Memory B cell (primary cell): ENCODE measurements at regions not wholly inside any gene's neighbourhood (a gene's known extent, or its start where the extent isn't known, plus 50 kb on each side); places are given as distances from the start of the nearest gene placed in this dataset.

Experiments
- ATAC-seq: fragments of 150-1000 bp; cut with Tn5 transposase; 2 replicates; pipeline ENCODE4 v1.10.0; 2021; ENCODE audit warnings: low read depth, mild to moderate bottlenecking, moderate library complexity
- DNase-seq, 2 donors: peaks; one replicate each; pipeline ENCODE4 v3.0.0; 2022; ENCODE audit warnings: low spot score in 2 of 2
- H3K27ac Mint-ChIP-seq: one replicate; pipeline ENCODE4 v1.8.0; 2022; ENCODE audit warnings: mild to moderate bottlenecking, moderate library complexity, mixed read lengths
- H3K27me3 Mint-ChIP-seq: one replicate; pipeline ENCODE4 v1.8.0; 2022; ENCODE audit warnings: mixed read lengths
- H3K36me3 Mint-ChIP-seq: one replicate; pipeline ENCODE4 v1.8.0; 2022; ENCODE audit warnings: mild to moderate bottlenecking, mixed read lengths
- H3K4me1 Mint-ChIP-seq: one replicate; pipeline ENCODE4 v1.8.0; 2022; ENCODE audit warnings: mixed read lengths
- H3K4me3 Mint-ChIP-seq: one replicate; pipeline ENCODE4 v1.8.0; 2022; ENCODE audit warnings: mild to moderate bottlenecking, moderate library complexity, mixed read lengths
- H3K9me3 Mint-ChIP-seq: one replicate; pipeline ENCODE4 v1.8.0; 2022; ENCODE audit warnings: mixed read lengths

- no peak for DNase-seq
- ATAC-seq = no peak
- H3K4me1 Mint-ChIP-seq = no peaks in the 10 kb centered on the region
- H3K27me3 Mint-ChIP-seq = peaks cover 14% of the 10 kb centered on the region
- H3K4me3 Mint-ChIP-seq = no peak overlapping the region
- peaks cover 2% of the 10 kb centered on the region for H3K9me3 Mint-ChIP-seq
- H3K36me3 Mint-ChIP-seq = no peaks in the 10 kb centered on the region
- H3K27ac Mint-ChIP-seq = no peak overlapping the region
Measured at GRCh38 chr3:150117076-150117475, 146.4 kb upstream of the PFN2 start.

GRCh38 chr3:150116196-150116595 lies 145.5 kb upstream of the PFN2 start:
- H3K36me3 Mint-ChIP-seq = no peaks in the 10 kb centered on the region
- no peak overlapping the region for H3K4me3 Mint-ChIP-seq
- no peak for ATAC-seq
- H3K27ac Mint-ChIP-seq = no peak overlapping the region
- peaks cover 12% of the 10 kb centered on the region for H3K27me3 Mint-ChIP-seq
- H3K9me3 Mint-ChIP-seq = no peaks in the 10 kb centered on the region
- H3K4me1 Mint-ChIP-seq = no peaks in the 10 kb centered on the region
- DNase-seq = no peak

DNA sequence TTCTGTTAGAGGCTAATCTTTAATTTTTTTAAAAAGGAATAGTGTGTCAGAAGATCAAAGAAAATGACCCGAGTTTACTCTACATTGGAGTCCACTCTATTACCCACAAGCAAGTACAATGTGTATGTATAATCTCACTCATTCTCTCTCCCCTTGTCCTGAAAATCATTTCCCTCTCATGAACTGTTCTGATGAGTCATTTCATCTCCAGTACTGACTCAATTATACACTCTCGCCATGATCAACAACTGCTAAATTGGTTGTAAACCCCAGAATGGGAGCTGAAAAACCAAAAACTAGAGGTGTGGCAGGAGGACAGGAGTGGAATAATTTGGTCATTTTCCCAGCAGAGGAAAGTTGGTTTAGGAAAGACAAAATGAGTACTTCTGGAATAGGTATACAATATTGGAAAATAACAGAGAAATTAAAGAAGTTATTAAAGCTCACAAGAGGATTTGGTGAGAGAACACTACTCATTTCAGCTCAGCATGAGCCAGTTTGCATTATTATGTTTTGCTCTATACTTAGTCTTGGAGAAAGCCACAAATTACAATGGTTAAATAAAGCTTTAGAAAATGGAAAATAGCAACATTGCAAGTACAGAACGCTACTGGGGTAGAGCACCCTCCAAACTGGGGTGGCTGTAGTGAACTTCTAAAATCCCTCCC lies 144.3 kb upstream of the PFN2 start:
- H3K4me3 Mint-ChIP-seq = no peak overlapping the region
- H3K27me3 Mint-ChIP-seq = peaks cover 8% of the 10 kb centered on the region
- no peaks in the 10 kb centered on the region for H3K36me3 Mint-ChIP-seq
- ATAC-seq (no peak), DNase-seq (no peak)
- H3K27ac Mint-ChIP-seq = no peak overlapping the region
- H3K9me3 Mint-ChIP-seq = no peaks in the 10 kb centered on the region
- no peaks in the 10 kb centered on the region for H3K4me1 Mint-ChIP-seq

GRCh38 chr3:150114273-150114672 lies 143.6 kb upstream of the PFN2 start:
- H3K9me3 Mint-ChIP-seq = no peaks in the 10 kb centered on the region
- H3K27me3 Mint-ChIP-seq = peaks cover 5% of the 10 kb centered on the region
- ATAC-seq (no peak), DNase-seq (no peak)
- H3K36me3 Mint-ChIP-seq = no peaks in the 10 kb centered on the region
- no peak overlapping the region for H3K4me3 Mint-ChIP-seq
- no peak overlapping the region for H3K27ac Mint-ChIP-seq
- no peaks in the 10 kb centered on the region for H3K4me1 Mint-ChIP-seq

GRCh38 chr3:150110097-150110496 lies 139.4 kb upstream of the PFN2 start:
- no peaks in the 10 kb centered on the region for H3K9me3 Mint-ChIP-seq

GRCh38 chr3:150107429-150108175 lies 136.9 kb upstream of the PFN2 start:
- H3K27me3 Mint-ChIP-seq = peaks cover 1% of the 10 kb centered on the region
- ATAC-seq (no peak), DNase-seq (no peak)
- no peak overlapping the region for H3K27ac Mint-ChIP-seq
- no peaks in the 10 kb centered on the region for H3K36me3 Mint-ChIP-seq
- no peak overlapping the region for H3K4me3 Mint-ChIP-seq
- no peaks in the 10 kb centered on the region for H3K4me1 Mint-ChIP-seq
- H3K9me3 Mint-ChIP-seq = no peaks in the 10 kb centered on the region

More at GRCh38 chr3:150110097-150110496, 139.4 kb upstream of the PFN2 start:
- H3K27me3 Mint-ChIP-seq = peaks cover 3% of the 10 kb centered on the region
- no peaks in the 10 kb centered on the region for H3K36me3 Mint-ChIP-seq
- no peak overlapping the region for H3K4me3 Mint-ChIP-seq
- no peak overlapping the region for H3K27ac Mint-ChIP-seq
- DNase-seq = no peak
- ATAC-seq = no peak
- no peaks in the 10 kb centered on the region for H3K4me1 Mint-ChIP-seq

DNA sequence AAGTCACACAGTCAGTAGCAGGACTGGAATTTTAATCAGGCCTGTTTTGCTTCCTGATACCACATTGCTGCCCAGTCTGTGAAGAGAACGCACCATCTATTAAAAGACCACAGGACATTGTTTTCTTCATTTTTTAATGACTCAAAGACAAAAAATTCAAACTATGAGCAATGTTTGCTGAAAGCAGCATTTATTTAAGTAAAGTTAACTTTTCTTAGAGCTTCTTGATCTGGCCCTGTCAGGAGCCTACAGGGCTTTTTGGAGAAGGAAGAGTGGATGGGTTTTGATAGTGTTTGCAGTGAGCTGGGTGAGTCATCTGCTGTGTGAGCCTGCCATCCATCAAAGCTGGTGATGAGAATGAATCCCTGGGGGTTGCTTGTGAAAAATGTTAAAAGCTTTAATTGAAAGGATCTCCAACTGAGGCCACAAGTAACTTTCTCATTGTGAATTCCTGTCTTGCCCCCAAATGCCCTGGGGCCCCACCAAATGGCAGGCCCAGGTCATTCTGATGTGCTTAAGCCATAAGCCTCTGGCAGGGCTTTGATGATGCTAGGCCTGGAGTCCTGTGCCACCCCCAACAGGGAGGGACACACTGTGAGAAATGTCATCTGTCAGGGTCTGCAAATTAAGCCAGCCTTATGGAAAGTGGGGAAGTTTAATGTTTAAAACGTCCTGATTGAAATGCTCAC lies 136.2 kb upstream of the PFN2 start:
- no peak for DNase-seq
- ATAC-seq = no peak
- Mint-ChIP-seq H3K9me3 (no peaks in the 10 kb centered on the region), H3K27me3 (peaks cover 1% of the 10 kb centered on the region), H3K36me3 (no peaks in the 10 kb centered on the region), H3K4me1 (no peaks in the 10 kb centered on the region), H3K27ac (no peak overlapping the region), H3K4me3 (no peak overlapping the region)

DNA sequence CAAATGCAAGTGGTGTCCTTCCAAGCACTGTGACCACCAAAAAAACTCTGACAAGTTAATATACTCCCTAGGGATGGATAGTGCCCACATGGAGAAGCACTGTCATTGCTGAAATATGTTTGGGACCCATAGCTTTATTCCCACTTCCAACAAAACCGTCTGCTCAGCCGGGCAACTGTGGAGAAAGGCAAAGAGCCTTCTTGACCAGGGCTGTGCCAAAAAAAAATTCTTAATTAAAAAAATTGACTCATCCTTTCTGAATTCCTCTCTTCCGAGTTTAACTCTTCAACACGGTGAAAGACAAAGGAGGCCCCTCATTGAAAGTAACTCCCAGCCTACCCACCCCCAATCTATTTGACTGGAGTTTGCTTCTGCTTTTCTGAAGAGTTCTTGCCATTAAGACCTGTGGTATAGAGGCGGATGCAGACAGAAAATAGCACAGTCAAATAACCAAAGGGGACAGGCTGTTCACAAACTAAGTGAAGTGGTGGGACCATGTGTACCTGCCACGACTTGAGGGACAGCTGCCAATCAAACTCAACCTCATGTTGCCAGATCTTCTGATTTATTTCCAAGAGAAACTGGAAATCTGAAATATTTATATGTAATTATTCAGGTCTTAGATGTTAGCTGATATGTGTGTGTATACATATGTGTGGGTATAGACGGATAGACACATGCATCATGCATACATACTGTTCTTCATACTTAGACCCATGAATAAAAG lies 135.4 kb upstream of the PFN2 start:
- peaks cover 1% of the 10 kb centered on the region for H3K27me3 Mint-ChIP-seq
- H3K36me3 Mint-ChIP-seq = no peaks in the 10 kb centered on the region
- H3K9me3 Mint-ChIP-seq = peaks cover 2% of the 10 kb centered on the region
- no peak overlapping the region for H3K4me3 Mint-ChIP-seq
- no peaks in the 10 kb centered on the region for H3K4me1 Mint-ChIP-seq
- H3K27ac Mint-ChIP-seq = no peak overlapping the region
- no peak for DNase-seq
- ATAC-seq = no peak

DNA sequence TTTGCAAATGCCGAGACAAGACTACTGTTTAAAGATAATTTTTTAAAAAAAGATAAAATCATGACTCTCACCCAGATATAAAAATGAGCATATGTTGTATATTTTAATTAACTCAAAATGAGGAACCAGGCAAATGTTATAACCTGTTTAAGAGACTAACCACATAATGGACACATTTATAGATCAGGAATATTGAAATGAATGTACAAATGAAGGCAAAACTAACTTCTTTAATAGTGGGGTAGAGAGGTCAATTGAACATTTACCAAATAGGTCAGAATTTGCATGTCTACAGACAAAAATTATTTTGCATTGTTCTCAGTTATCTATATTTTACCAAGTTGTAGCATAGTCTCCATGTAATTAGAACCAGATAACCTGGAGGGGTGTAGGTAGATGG lies 134.3 kb upstream of the PFN2 start:
- H3K36me3 Mint-ChIP-seq = no peaks in the 10 kb centered on the region
- ATAC-seq (no peak), DNase-seq (no peak)
- peaks cover 1% of the 10 kb centered on the region for H3K27me3 Mint-ChIP-seq
- H3K4me1 Mint-ChIP-seq = no peaks in the 10 kb centered on the region
- H3K9me3 Mint-ChIP-seq = peaks cover 2% of the 10 kb centered on the region
- no peak overlapping the region for H3K4me3 Mint-ChIP-seq
- H3K27ac Mint-ChIP-seq = no peak overlapping the region

DNA sequence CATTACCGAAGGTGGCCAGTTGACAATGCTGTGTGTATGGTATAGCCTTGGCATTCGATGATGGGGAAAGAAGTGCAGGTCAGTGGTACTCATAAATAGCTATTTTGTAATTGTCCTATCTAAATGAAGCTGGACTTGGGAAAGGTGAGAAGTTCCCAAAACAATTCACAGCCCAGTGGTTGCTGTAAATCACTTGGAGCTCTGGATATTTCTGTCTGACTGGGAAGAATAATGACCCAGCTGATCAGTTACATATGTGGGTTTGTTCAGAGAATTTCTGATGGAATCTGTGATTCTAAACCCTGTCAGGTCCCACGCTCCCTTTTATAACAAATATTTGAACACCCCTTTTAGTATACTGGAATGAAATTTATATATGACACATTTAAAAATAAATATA lies 133.9 kb upstream of the PFN2 start:
- Mint-ChIP-seq H3K27ac (no peak overlapping the region), H3K4me1 (no peaks in the 10 kb centered on the region), H3K4me3 (no peak overlapping the region), H3K9me3 (peaks cover 2% of the 10 kb centered on the region), H3K27me3 (peaks cover 1% of the 10 kb centered on the region), H3K36me3 (no peaks in the 10 kb centered on the region)
- no peak for DNase-seq
- no peak for ATAC-seq

- H3K9me3 Mint-ChIP-seq = peaks cover 2% of the 10 kb centered on the region
- DNase-seq (no peak), ATAC-seq (no peak)
- no peaks in the 10 kb centered on the region for H3K27me3 Mint-ChIP-seq
- no peak overlapping the region for H3K4me3 Mint-ChIP-seq
- H3K4me1 Mint-ChIP-seq = no peaks in the 10 kb centered on the region
- no peak overlapping the region for H3K27ac Mint-ChIP-seq
- H3K36me3 Mint-ChIP-seq = no peaks in the 10 kb centered on the region
Measured at GRCh38 chr3:150101016-150101415, 130.3 kb upstream of the PFN2 start.

DNA sequence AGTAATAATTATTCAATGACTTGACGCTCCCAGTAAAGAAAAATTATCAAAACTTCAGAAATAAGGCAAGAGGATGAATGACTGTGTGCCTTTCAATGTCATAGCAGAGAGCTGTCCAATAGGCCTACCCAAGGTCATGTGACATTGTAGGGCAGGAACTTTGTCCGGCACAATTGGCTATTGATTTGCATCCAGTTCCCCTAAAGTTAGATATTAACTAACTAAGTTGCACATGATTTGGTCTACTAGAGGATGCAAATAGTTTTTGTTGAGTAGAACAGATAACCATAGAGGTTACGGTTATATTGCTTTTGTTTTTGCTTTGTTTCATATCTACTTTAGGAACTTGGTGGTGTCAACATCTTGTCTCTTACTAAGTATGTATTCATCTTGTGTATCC lies 127.9 kb upstream of the PFN2 start:
- no peak for DNase-seq
- Mint-ChIP-seq H3K27me3 (no peaks in the 10 kb centered on the region), H3K4me3 (no peak overlapping the region), H3K36me3 (no peaks in the 10 kb centered on the region), H3K4me1 (no peaks in the 10 kb centered on the region), H3K27ac (no peak overlapping the region), H3K9me3 (peaks cover 2% of the 10 kb centered on the region)
- ATAC-seq = no peak

GRCh38 chr3:150097588-150097890 lies 126.8 kb upstream of the PFN2 start:
- Mint-ChIP-seq H3K36me3 (no peaks in the 10 kb centered on the region), H3K4me1 (no peaks in the 10 kb centered on the region), H3K27me3 (no peaks in the 10 kb centered on the region), H3K27ac (no peak overlapping the region), H3K4me3 (no peak overlapping the region), H3K9me3 (peaks cover 2% of the 10 kb centered on the region)
- DNase-seq = no peak
- no peak for ATAC-seq
